NCI-H2081 treated with DMSO at 0.1 percent for 48 hours (cell line): ENCODE measurements at regions not wholly inside any gene's neighbourhood (a gene's known extent, or its start where the extent isn't known, plus 50 kb on each side); places are given as distances from the start of the nearest gene placed in this dataset.

Experiments
- DNase-seq: peaks from one replicate; lab custom pipeline; 2025; lab: John Stamatoyannopoulos, UW

GRCh38 chr4:3831529-3832150, 65.5 kb downstream of the ADRA2C start:
- no peak for DNase-seq

GRCh38 chr4:3832536-3833220, 66.5 kb downstream of the ADRA2C start:
- no peak for DNase-seq

- no peak for DNase-seq
These were observed 67.3 kb downstream of the ADRA2C start for GRCh38 chr4:3833326-3833989.

GRCh38 chr4:3834186-3834662, 68.0 kb downstream of the ADRA2C start:
- no peak for DNase-seq

GRCh38 chr4:3834663-3835521, 68.7 kb downstream of the ADRA2C start:
- DNase-seq: no peak

- DNase-seq: no peak
These were observed 69.6 kb downstream of the ADRA2C start for GRCh38 chr4:3835527-3836405.

GRCh38 chr4:3836406-3836755, 70.2 kb downstream of the ADRA2C start:
- DNase-seq: no peak

GRCh38 chr4:3836756-3837601, 70.8 kb downstream of the ADRA2C start:
- no peak for DNase-seq

- DNase-seq: no peak
These were observed 72.5 kb downstream of the ADRA2C start for GRCh38 chr4:3838437-3839380.

GRCh38 chr4:3845094-3845743, 79.0 kb downstream of the ADRA2C start:
- no peak for DNase-seq

- DNase-seq: no peak
These were observed 79.7 kb downstream of the ADRA2C start for GRCh38 chr4:3845744-3846429.

- no peak for DNase-seq
These were observed 81.2 kb downstream of the ADRA2C start for GRCh38 chr4:3847211-3847940.

GRCh38 chr4:3848323-3848722, 82.1 kb downstream of the ADRA2C start:
- DNase-seq: no peak

GRCh38 chr4:3849140-3849539, 83.0 kb downstream of the ADRA2C start:
- no peak for DNase-seq

GRCh38 chr4:3850128-3850527, 83.9 kb downstream of the ADRA2C start:
- DNase-seq: no peak

GRCh38 chr4:3851211-3851610, 85.0 kb downstream of the ADRA2C start:
- no peak for DNase-seq

GRCh38 chr4:3851881-3852280, 85.7 kb downstream of the ADRA2C start:
- DNase-seq: no peak
